ENCODE measurements at regions not wholly inside any gene's neighbourhood (a gene's known extent, or its start where the extent isn't known, plus 50 kb on each side); places are given as distances from the start of the nearest gene placed in this dataset.

DNA sequence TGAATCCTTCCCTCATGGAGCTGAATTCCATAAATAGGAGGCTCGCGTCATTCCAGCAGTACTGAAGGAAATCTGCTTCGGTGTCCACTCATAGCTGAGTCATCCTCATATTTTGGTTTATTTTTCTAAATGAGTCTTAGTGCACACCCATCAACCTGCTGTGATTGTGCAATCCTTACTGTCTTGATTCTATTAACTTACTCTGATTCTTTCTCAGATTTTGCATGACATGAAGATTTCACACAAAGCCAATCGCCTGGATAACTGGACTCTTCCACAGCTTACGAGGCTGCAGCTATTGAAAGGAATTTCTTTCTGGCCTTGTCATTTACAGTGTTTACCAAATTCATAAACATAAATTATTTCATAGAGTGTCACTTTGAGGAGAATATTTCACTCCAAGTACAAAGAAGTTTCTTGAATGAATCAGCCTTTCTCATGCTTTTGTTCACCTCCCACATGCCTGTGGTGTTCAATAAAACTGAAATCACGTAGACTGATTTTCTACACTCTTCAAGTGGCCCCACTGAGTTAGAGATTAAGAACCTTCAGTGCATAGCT lies 207.6 kb upstream of the SLITRK2 start:
- Histone ChIP-seq H3K36me3 (replicated peaks) (no peaks in the 10 kb centered on the region), H3K27ac (peak overlapping the region; percentile 74), H3K4me3 (ENCODE audit: low read depth, low read length) (no peak overlapping the region), H3K27me3 (replicated peaks) (no peaks in the 10 kb centered on the region)
- peak; percentile 54 for DNase-seq
- in situ Hi-C loops (cut with HindIII; ENCODE audit: low pct_ligation_motif_present, low sequenced_read_pairs): no loop called here
- TF ChIP-seq, protein P1, sequence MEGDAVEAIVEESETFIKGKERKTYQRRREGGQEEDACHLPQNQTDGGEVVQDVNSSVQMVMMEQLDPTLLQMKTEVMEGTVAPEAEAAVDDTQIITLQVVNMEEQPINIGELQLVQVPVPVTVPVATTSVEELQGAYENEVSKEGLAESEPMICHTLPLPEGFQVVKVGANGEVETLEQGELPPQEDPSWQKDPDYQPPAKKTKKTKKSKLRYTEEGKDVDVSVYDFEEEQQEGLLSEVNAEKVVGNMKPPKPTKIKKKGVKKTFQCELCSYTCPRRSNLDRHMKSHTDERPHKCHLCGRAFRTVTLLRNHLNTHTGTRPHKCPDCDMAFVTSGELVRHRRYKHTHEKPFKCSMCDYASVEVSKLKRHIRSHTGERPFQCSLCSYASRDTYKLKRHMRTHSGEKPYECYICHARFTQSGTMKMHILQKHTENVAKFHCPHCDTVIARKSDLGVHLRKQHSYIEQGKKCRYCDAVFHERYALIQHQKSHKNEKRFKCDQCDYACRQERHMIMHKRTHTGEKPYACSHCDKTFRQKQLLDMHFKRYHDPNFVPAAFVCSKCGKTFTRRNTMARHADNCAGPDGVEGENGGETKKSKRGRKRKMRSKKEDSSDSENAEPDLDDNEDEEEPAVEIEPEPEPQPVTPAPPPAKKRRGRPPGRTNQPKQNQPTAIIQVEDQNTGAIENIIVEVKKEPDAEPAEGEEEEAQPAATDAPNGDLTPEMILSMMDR (IDR thresholded peaks at IDR 0.05; ENCODE audit: low read depth, low read length, missing control alignments): no peak

DNA sequence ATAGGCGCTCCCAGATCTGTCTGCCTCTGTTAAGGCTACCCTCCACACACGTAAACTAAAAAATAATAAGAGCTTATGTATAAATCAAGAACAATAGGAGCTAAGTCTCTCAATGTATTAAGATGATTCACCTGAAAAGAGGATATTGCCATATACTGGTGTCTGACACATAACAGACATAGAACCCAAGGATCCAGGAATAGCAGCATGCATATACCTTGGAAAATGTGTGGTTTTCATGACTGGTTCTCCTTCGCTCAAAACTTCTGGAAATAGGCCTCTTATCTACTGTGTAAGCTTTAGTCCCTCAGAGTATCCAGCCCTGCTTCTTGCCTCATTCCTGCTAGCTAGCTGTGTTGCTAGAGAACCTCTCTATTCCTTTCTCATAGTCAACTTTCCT lies 203.7 kb upstream of the SLITRK2 start:
- Histone ChIP-seq H3K4me3 (ENCODE audit: low read depth, low read length) (no peak overlapping the region), H3K27ac (no peak overlapping the region), H3K27me3 (replicated peaks) (no peaks in the 10 kb centered on the region), H3K36me3 (replicated peaks) (no peaks in the 10 kb centered on the region)
- peak; percentile 0 for DNase-seq
- in situ Hi-C loops (cut with HindIII; ENCODE audit: low pct_ligation_motif_present, low sequenced_read_pairs): no loop called here
- TF ChIP-seq, protein P1 (IDR thresholded peaks at IDR 0.05; ENCODE audit: low read depth, low read length, missing control alignments): no peak

DNA sequence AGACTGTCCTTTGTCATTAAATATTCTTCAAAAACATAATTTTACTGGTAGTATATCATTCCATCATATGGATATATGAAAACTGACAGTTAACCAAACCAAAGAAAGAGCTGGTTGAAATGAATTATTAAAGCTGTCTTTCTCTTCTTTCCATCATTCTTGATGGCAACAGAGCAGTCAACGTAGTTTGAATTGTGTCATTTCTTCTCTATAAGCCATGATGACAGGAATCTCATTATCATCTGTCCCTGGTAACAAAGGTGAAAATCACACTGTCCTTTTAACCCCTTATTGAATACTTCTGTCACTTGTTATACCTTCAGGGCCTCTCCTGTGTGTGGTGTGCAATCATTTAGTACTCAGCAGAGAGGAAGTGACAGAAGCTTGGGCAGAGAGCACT lies 197.0 kb upstream of the SLITRK2 start:
- Histone ChIP-seq H3K4me3 (ENCODE audit: low read depth, low read length) (no peak overlapping the region), H3K36me3 (replicated peaks) (no peaks in the 10 kb centered on the region), H3K27ac (no peak overlapping the region), H3K27me3 (replicated peaks) (no peaks in the 10 kb centered on the region)
- TF ChIP-seq, protein P1 (IDR thresholded peaks at IDR 0.05; ENCODE audit: low read depth, low read length, missing control alignments): no peak
- in situ Hi-C loops (cut with HindIII; ENCODE audit: low pct_ligation_motif_present, low sequenced_read_pairs): no loop called here
- no peak for DNase-seq

DNA sequence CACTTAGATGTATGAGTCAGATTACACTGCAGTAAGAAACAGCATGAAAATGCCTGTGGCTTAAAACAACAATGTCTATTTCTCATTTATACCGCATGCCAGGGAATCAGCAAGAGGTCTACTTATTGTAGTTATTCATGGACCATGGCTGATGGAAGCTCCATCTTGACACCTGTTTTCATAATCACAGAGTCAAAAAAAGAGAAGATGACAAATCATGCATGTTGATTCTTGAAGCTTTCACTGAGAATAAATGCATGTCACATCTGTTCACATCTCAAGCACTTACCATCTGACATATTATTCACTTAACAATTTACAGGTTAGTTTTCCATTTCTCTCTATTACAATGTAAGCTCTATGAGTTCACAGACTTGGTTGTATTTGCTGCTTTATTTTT lies 194.2 kb upstream of the SLITRK2 start:
- no peak overlapping the region for H3K4me3 ChIP-seq (ENCODE audit: low read depth, low read length)
- TF ChIP-seq, protein P1 (IDR thresholded peaks at IDR 0.05; ENCODE audit: low read depth, low read length, missing control alignments): no peak
- H3K27ac ChIP-seq: no peak overlapping the region
- H3K27me3 ChIP-seq (replicated peaks): no peaks in the 10 kb centered on the region
- in situ Hi-C loops (cut with HindIII; ENCODE audit: low pct_ligation_motif_present, low sequenced_read_pairs): no loop called here
- no peaks in the 10 kb centered on the region for H3K36me3 ChIP-seq (replicated peaks)
- no peak for DNase-seq

DNA sequence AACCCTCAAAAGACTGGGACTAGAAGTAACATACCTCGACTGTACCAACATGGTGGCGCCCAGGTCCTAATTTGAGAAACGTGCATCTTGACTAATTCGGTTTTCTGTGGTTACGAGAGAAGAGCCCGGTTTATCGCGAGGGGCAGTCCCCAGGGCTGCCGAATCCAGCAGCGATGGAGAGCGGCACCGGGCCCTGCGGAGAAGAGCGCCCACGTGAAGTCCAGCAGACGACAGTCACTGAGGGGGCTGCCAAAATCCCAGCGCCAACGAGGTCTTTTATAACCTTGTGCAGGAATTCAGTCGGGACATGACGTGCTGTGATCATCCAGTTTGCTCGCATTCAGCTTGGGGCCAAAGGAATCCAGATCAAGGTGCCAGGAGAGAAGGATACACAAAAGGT lies 187.5 kb upstream of the SLITRK2 start:
- in situ Hi-C loops (cut with HindIII; ENCODE audit: low pct_ligation_motif_present, low sequenced_read_pairs): no loop called here
- Histone ChIP-seq H3K4me3 (ENCODE audit: low read depth, low read length) (no peak overlapping the region), H3K27ac (no peak overlapping the region), H3K36me3 (replicated peaks) (no peaks in the 10 kb centered on the region), H3K27me3 (replicated peaks) (no peaks in the 10 kb centered on the region)
- DNase-seq: no peak
- TF ChIP-seq, protein P1 (IDR thresholded peaks at IDR 0.05; ENCODE audit: low read depth, low read length, missing control alignments): no peak

DNA sequence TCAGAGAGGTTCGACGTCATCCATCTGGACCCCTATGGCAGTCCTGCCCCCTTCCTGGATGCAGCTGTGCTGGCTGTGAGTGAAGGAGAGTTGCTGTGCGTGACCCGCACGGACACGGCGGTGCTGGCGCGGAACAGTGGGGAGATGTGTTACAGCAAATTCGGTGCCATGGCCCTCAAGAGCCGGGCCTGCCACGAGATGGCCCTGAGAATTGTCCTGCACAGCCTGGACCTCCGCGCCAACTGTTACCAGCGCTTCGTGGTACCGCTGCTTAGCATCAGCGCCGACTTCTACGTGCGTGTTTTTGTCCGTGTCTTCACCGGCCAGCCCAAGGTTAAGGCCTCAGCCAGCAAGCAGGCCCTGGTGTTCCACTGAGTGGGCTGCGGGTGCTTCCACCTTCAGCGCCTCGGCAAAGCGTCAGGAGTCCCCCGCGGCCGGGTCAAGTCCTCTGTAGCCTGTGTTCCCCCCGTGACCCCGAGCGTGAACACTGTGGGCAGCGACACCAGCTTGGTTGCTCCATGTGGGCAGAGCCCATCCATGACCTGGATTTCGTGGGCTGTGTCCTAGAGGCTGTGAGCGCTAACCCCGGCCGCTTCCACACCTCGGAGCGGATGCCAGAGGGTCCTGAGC lies 186.7 kb upstream of the SLITRK2 start:
- DNase-seq: no peak
- TF ChIP-seq, protein P1 (IDR thresholded peaks at IDR 0.05; ENCODE audit: low read depth, low read length, missing control alignments): no peak
- Histone ChIP-seq H3K27ac (no peak overlapping the region), H3K4me3 (ENCODE audit: low read depth, low read length) (no peak overlapping the region), H3K27me3 (replicated peaks) (no peaks in the 10 kb centered on the region), H3K36me3 (replicated peaks) (no peaks in the 10 kb centered on the region)
- in situ Hi-C loops (cut with HindIII; ENCODE audit: low pct_ligation_motif_present, low sequenced_read_pairs): no loop called here
